GM19455 (cell line): ENCODE measurements at regions not wholly inside any gene's neighbourhood (a gene's known extent, or its start where the extent isn't known, plus 50 kb on each side); places are given as distances from the start of the nearest gene placed in this dataset.
"Not testable (repeated sequence)": the region's sequence is repeated elsewhere in the genome, so short reads cannot be mapped to it uniquely, and the experiment has no call there.

Experiments used
- ATAC-seq: cut with Tn5 transposase; IDR thresholded peaks from one replicate; pipeline ENCODE4 v1.9.1; 2021; ENCODE audit not compliant: unreplicated experiment

DNA sequence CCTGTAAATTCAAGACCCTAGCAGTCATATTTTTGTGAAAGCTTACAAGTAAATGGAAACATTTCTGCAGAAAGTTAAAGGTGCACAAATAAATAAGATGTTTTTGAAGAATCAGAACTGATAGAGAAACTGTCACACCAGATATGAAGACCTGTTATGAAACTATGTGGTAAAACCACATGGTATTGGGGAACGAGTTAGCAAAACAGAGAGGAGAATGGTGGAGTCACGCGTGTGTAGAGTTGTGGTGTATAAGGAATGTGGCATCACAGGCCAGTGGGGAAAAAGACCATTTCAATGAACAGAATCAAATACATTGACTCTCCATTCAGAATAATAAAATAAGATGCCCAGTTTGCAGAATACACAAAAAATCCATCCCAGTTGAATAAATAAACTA lies 477.2 kb downstream of the ICE1 start:
- ATAC-seq, result no peak

DNA sequence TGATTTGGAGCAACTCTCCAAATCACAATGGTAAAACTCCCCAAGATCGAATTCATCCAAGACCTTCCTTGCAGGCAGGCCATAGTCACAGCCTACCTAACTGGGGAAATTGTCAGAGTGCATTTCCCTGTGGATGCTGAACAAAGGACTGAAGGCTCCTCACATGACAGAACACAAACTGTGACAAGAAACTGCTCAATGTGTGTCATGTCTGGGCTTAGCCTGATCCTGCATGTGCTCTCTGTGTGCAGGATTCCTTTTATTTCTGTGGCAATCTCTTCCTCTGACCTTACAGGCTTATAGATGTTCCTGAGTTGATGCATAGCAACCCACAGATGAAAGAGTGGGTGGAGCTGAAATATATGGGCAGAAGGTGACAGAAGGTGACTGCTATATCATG lies 465.8 kb downstream of the ICE1 start:
- ATAC-seq, result no peak

DNA sequence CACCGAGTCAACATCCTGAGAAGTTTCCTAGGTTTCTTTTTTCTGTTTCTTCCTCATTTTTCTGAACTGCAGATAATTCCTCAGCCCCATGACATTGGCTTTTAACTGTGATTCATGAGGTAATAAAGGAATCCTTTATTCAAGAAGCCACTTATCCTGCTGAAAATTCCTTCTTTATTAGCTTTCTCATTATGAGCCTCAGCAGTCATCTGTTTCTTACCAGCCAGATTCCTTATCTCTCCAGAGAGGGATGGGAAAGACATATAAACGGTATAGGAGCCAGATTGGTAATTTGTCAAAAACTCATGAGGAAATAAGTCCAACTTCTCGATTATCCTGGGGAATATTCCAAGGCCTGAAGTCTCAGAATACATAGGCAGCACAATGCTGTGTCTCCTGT lies 465.4 kb downstream of the ICE1 start:
- no peak for ATAC-seq

DNA sequence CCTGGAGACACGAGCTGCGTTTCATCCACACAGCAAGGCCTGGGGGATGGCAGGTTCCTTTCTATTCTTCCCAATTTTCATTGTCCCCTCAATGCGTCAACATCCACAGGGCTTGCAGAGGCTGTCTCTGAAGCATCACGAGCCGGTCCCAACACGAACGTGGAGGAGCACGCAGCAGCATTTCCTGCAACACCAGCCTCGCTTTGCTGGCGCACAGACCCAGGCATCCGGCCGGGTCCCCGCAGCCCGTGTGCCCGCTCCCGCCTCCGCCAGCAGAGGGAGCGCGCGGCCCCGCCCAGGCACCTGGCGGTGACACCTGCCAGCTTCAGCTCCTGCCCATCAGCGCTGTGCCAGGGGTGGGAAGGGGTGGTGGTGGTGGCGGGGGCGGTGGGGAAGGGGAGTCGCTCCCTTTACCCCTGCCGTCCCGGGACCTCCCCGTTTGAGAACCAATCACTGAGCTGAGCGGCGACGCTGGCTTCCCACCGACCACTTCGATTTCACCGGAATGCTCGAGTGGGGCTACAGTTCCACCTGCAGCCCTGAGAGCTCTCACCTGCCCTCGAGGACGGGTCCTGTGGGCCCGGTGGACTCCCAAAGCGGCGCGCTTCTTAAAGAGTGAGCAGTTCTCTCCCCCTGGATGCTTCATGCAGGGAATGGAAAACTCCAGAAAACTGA lies 464.5 kb downstream of the ICE1 start:
- ATAC-seq, result peak; percentile 85

DNA sequence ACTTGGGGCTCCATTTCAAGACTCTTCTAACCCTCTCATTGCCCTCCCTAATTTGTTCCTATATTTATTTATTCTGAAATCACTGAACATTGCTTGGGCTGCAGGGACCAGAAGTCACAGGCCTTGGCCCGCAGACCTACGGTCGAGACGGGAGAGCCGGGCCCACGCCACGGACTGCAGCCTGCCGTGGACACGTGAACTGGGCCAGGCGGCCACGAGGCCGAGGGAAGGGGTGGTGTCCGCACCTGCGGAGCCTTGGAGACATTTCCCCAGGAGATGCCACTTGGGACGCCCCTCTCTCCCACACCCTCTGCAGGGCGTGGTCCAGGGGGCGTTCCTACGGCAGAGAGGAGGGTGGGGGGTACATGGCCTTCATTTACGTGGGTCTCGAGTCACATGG lies 463.9 kb downstream of the ICE1 start:
- ATAC-seq, result no peak

DNA sequence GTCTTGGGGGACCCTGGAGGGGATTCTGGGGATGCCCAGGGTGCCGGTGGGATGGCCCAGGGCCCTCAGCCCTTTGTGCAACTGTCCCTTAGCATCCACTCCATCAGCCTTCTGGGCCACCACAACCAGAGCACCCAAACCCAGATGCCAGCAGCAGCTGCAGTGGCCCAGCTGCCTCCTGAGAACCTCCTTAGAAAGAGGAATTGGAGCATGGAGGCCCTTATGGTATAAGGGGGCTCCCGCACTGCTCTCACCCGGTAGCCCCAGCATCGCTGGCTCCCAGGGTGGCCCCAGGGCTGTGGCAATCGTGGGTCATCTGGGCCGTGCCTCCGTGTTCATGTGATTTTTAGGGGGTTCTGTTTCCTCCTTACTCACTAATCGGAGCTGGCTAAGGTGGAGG lies 463.3 kb downstream of the ICE1 start:
- ATAC-seq, result no peak

DNA sequence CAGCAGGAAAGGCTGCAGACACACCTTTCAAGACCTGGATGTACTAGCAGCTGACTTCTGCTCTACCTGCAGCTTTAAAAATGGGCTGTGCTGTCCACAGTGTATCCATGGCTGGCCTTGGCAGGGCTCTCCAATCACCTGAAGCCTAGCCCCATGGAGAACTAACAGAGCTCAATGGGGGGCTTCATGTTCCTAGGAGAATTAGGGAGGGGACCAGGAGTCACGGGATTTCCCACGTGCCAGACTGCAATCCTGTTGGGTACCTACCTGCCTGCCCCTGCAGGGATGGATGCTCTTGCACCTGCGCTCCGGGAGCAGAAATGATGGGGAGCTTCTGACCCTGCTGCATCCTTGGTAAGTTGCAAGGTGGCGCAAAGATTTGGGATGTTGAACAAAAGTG lies 462.1 kb downstream of the ICE1 start:
- ATAC-seq, result no peak

DNA sequence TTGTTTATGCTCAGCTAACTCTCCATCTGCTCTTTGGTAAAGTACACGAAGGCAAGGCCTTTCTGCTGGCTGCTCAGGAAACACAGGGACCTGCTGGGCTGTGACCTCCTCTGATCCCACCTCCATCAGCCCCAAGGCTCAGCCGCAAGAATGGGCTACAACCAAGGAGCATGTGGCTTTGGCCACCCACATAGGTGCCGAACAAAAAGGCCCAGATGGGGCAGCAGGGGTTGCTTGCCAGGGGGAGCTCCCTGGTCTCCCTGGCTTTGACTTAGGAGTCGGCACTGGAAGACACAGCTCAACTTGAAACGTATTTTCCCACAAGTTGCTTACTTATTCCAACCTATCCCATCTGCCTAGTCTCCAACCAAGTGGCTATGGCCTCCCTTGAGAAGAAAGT lies 461.1 kb downstream of the ICE1 start:
- no peak for ATAC-seq

DNA sequence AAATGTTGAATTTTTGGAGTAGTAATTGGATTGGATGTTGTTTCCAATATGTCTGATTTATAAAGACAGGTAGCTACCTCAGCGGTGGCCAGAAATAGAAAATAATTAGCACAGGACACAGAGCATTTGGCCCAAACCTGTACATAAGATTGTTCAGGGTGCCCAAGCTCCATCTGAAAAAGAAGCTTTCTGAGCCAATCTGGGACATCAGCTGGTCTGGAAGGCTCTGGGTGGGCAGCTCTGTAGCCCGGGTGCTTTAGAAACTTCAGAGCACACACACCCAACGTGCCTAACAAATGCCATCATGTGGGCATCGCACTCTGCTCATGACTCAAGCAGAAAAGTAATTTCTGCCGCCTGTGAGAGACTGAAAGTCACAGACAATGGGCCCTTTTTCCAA lies 460.7 kb downstream of the ICE1 start:
- ATAC-seq, result no peak

DNA sequence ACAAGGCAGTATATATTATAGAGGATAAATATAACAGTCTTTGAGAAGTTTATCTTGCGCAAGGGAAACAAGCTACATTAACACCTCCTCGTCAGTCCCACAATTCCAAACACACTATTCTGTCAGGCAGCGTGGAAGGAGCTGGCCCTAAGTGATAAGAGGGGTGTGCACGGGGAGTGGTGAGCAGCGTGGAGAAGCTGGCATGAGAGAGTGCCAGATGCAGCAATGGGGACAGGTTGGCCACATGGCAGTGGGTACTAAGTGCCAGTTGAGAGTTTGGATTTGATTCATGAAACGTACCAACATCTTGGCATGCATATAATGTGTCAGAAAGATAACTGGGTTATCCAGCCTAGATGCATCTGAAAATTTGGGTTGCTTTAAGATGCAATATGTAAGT lies 460.2 kb downstream of the ICE1 start:
- no peak for ATAC-seq

DNA sequence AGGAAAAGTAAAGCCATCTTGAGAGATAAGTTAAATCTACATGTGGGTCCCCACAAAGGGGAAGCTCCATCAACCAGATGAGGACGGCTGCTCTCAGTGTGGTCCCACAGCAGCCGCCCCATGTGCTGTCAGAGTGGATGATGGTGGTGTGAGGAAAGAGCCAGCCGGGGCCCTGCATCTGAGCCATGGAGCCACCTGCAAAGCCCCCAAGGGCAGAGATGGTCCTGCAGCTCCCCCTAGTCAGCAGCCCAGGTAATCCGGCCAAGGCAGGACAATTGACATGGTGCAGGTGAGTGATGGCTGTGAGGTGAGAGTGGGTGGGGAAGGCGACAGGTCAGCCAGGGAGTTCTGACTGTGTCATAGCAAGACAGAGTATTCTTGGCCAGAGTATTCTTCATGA lies 458.8 kb downstream of the ICE1 start:
- no peak for ATAC-seq

DNA sequence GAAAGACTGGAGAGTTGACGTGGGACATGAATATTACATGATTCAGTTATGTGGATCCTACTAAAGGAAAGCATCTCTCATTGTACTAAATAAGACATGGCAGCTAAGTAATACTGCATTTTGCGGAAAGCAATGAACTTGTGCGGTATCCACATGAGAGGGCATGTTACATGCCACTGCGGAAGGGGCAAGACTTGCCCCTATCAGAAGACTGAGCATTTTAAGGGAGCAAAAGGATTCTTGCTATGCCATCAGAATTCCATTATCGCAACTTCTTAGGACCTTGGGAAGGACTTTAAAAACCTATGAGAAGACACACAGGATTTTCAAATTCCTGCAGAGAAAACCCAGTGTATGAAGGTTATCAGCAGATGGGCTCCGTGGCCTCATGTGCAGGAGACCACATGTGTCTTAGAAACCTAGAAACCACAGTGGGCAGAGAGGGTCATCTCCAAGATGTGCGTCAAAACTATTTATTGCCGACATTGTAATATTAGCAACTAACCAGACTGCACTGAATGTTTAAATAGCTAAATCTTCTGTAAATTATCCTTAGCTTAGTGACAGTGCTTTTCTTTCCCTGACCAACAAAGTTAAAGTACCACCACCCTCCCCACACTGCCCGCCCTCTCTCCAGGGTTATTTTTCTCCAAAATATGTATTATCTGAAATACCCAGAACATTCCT lies 457.7 kb downstream of the ICE1 start:
- no peak for ATAC-seq

DNA sequence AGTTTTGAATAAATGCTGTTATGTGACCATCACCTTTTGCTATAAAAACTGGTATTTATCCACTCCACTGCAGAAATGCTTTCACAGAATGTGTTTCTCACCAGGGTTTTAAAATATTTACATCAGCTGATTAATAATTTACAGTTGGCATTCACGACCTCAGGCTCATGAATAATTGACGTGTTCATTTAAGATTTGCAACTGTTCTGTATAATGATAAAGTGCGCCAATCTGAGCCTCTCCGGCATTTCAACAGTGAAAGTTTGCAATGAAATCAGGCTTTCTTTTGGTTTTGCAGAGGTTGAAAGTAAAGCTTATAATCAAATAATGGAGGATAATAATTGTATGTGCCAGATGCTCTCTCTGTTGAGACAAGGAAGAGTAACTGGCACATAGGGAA lies 434.9 kb downstream of the ICE1 start:
- no peak for ATAC-seq

DNA sequence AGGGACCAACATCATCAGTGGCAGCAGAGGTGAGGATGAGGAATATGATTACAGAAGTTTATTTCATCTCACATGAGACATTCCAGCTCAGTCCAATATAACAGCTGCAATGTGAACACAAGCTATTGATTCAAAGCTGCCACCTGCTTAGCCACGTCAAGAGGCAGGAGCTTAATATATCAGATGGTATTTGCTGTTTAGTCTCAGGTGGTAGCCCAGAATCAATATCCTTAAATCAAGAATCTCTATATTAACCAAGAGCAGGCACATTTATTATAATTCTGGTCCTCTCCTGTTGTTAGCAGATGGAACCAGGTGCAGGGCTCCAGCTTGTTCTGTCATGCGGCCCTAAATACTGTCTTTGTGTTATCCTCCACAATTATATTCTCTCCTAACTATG lies 431.6 kb downstream of the ICE1 start:
- ATAC-seq, result no peak

DNA sequence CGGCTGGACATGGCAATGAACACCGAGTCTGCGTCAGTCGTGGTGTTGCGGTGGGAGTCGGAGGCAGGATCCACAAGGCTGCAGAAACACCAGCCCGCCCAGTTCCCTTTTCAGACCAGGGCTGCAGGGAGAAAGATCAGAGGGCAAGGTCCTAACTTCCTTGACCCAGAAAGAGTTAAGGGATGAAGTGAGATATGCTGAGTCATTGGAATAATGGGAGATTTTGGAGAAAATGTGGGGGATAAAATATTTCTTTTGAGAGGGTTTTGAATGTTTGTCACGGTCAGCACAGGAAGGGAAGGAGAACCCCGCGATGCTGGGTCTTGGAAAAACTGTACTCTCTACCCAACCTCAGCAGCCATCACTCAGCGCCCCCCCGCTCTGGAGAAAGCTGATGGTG lies 416.0 kb downstream of the ICE1 start:
- ATAC-seq, result no peak

DNA sequence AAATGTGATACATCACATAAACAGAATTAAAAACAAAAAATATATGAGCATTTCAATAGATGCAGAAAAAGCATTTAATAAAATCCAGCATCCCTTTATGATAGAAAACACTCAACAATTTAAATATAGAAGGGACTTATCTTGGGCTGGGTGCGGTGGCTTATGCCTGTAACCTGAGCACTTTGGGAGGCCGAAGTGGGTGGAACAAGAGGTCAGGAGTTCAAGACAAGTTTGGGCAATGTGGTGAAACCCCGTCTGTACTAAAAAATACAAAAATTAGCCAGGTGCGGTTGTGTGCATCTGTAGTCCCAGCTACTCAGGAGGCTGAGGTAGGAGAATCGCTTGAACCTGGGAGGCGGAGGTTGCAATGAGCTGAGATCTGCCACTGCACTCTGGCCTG lies 409.1 kb downstream of the ICE1 start:
- ATAC-seq, result not testable (repeated sequence)

DNA sequence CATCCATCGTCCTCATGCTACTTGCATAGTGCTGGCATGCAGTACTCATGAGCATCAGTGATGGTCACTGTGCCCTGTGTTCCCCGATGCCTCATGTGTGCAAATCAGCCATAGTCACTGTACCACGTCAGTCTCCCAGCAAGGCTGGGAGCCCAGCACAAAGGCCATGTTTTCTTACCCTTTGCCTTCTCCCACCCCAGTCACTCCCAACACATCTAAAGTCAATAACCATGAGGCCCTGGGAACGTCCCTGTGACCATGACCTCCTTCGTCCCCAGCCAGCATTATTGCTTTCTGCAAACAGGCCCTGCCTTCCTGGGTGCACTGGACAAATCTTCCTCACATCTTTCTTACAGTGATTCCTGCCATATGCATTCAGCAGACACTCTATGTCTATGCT lies 406.1 kb downstream of the ICE1 start:
- no peak for ATAC-seq

DNA sequence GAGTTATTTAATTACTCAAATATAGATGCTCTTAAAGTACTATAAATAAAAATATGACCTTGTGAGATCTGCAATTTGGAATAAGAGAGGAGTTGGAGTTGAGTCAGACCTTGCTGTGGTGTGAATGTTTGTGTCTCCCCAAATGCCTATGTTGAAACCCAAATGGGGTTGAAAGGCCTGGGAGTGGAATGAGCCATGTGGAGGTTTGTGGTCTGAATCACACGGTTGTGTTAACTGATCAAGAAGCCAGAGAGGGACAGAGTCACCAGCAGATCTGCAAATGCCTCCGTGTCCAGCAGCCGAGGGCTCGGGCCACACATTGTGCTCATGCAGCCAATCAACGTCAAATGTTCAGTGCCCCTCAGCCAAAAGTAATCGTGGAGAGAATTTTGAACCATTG lies 404.4 kb downstream of the ICE1 start:
- no peak for ATAC-seq

DNA sequence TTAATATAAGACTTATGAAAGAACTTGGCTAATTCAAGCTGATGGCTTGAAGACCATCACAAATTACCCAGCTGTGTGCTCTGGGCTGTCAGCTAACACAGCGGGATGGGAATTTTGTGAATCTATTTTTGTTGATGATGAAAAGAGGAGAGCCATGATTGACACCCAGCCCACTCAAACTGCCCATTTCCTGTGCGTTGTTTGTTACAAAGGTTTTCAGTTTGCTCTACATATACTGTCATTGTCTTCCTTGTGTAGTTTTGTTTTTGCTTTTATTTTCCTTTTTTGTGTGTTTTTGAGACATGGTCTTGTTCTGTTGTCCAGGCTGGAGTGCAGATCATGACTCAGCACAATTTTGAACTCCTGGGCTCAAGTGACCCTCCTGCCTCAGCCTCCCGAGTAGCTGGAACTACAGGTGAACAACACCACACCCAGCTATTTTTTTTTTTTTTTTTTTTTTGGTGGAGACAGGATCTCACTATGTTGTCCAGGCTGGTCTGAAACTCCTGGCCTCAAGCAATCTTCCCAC lies 400.3 kb downstream of the ICE1 start:
- peak; percentile 60 for ATAC-seq

DNA sequence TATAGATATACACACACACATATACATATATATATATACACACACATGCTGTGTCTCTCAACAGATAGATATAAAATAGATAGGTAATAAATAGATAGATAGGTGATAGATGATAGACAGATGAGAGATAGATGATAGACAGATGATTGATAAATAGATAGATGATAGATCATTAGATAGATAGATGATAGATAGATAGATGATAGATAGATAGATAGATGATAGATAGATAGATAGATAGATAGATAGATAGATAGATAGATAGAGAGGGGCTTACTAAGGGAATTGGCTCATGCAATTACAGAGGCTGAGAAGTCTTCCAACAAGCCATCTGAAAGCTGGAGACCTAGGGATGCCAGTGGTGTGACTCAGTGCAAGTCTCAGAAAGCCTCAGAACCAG lies 394.5 kb downstream of the ICE1 start:
- no peak for ATAC-seq

DNA sequence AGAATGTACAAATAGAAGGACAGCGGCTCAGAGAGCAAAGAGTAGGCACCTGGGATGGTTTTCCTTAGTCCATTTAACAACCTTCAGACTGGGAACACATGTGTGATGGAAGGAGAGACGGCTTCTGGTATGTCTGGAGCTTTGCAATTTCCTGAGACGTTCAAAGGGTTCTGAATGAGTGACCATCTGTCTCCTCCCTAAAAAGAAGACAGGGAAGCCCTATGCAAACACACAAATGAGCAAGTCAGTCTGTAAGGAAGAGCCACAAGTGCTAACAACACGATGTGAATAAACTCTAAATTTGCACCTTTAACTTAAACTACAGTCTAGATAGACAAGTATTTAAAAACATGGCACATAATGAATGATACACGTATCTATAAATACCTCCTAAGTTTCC lies 391.0 kb downstream of the ICE1 start:
- ATAC-seq, result no peak

DNA sequence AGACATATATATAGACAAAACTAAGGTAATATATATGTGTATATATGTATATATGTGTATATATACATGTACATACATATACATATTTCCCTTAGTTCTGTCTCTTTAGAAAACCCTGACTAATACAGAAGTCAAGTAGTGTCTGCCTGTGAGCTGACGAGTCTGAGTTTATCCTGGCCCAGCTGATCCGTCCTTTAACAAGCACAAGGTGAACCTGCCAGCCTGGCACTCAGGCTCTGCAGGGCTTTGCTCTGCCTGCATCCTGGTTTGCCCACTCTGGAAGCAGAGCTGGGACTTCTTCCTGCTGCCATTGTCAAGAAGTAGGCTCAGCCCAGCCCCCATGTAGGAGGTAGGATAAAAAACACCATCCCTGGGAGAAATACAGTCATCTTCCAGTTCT lies 388.0 kb downstream of the ICE1 start:
- no peak for ATAC-seq

DNA sequence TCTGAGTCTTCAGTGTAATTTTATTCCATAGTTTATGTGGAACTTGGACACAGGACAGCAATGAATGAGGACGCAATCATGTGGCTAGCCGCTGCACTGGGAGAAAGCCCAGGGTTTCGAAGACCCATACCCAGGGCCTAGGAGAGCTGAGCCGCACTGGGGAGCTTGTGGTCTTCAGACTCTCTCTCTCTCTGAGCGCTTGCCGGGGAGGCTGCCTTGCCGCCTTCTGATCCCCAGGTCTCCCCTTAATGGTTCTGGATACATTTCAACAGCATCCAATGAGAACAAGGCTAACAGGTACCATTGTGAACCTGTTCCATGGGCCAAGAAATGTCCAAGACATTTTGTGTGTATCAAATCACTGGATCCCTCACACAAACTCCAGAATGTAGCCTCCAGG lies 383.4 kb downstream of the ICE1 start:
- no peak for ATAC-seq
